B cell (primary cell): ENCODE measurements at regions not wholly inside any gene's neighbourhood (a gene's known extent, or its start where the extent isn't known, plus 50 kb on each side); places are given as distances from the start of the nearest gene placed in this dataset.

ENCODE experiments used
- ATAC-seq: fragments of 200-7000 bp; cut with Tn5 transposase; one replicate; pipeline ENCODE4 v1.10.0; 2021; ENCODE audit warnings: low read depth, mild to moderate bottlenecking, moderate number of reproducible peaks, moderate library complexity
- CTCF ChIA-PET: fragments of 350-600 bp; sonication (Branson Sonifier 250); formaldehyde crosslinking; loops from one replicate; lab custom pipeline; 2021; ENCODE audit warnings: antibody characterized with exemption, inconsistent platforms; lab: Charles Lee
- POLR2A ChIA-PET: fragments of 350-600 bp; sonication (Branson Sonifier 250); formaldehyde crosslinking; loops from one replicate; lab custom pipeline; 2021; ENCODE audit warnings: antibody characterized with exemption; lab: Charles Lee
- DNase-seq: peaks from one replicate; pipeline ENCODE4 v3.0.0; 2013
- H2AFZ ChIP-seq: 2 replicates; pipeline ENCODE4 v1.6.1; 2012; ENCODE audit warnings: mild to moderate bottlenecking, low read depth, low read length; ENCODE audit not compliant: insufficient read depth, poor library complexity, severe bottlenecking
- H3K27ac ChIP-seq, 2 donors: 1 replicate in 1 of 2; 2 replicates in 1 of 2; pipeline ENCODE4 v1.5.1; 2012 to 2013; ENCODE audit warnings: low read length in 2 of 2, mild to moderate bottlenecking in 2 of 2, moderate library complexity in 1 of 2
- H3K27me3 ChIP-seq, 4 experiments: fragments of 200-600 bp in 1 of 4; sonication (generic) in 1 of 4; replicated peaks in 1 of 4; 1 replicate in 2 of 4; 2 replicates in 2 of 4; pipeline versions ENCODE4 v1.6.1 to v1.7.0; 2013 to 2016; ENCODE audit warnings: low read length in 3 of 4, mild to moderate bottlenecking in 2 of 4, mixed read lengths in 1 of 4, moderate library complexity in 1 of 4; ENCODE audit not compliant: insufficient read depth in 4 of 4, control insufficient read depth in 3 of 4; ENCODE audit errors: control extremely low read depth in 1 of 4
- H3K36me3 ChIP-seq, 2 experiments: replicated peaks in 1 of 2; 1 replicate in 1 of 2; 2 replicates in 1 of 2; pipeline versions ENCODE4 v1.6.1 to v1.7.1; 2013; ENCODE audit warnings: low read length in 1 of 2; ENCODE audit not compliant: insufficient read depth in 2 of 2, control insufficient read depth in 1 of 2; ENCODE audit errors: control extremely low read depth in 1 of 2, extremely low read depth in 1 of 2
- H3K4me1 ChIP-seq, 2 donors: fragments of 200-600 bp in 1 of 2; sonication (generic) in 1 of 2; 1 replicate in 1 of 2; 2 replicates in 1 of 2; pipeline versions ENCODE4 v1.5.1 to v1.6.1; 2013 to 2017; ENCODE audit warnings: low read length in 2 of 2; ENCODE audit not compliant: control insufficient read depth in 2 of 2, insufficient read depth in 2 of 2
- H3K4me2 ChIP-seq: replicated peaks from 2 replicates; pipeline ENCODE3; 2012; ENCODE audit warnings: mild to moderate bottlenecking, low read depth, low read length; ENCODE audit not compliant: poor library complexity, severe bottlenecking
- H3K4me3 ChIP-seq, 5 experiments: fragments of 200-600 bp in 1 of 5; sonication (generic) in 1 of 5; 1 replicate in 3 of 5; 2 replicates in 2 of 5; pipeline versions ENCODE4 v1.5.1 to v1.7.0; 2011 to 2016; ENCODE audit warnings: low read length in 4 of 5, mild to moderate bottlenecking in 4 of 5, low read depth in 2 of 5, control low read depth in 1 of 5, moderate library complexity in 1 of 5; ENCODE audit not compliant: insufficient read depth in 1 of 5; ENCODE audit errors: control extremely low read depth in 1 of 5, extremely low read depth in 1 of 5
- H3K79me2 ChIP-seq: fragments of 200-600 bp; sonication (generic); one replicate; pipeline ENCODE4 v1.6.0; 2016; ENCODE audit warnings: low read length; ENCODE audit not compliant: control insufficient read depth, insufficient read depth
- H3K9ac ChIP-seq: fragments of 200-600 bp; sonication (generic); 2 replicates; pipeline ENCODE4 v1.6.1; 2017; ENCODE audit warnings: mild to moderate bottlenecking, low read length, moderate library complexity
- H3K9me3 ChIP-seq, 3 donors: one replicate each; pipeline versions ENCODE4 v1.6.1 to v1.7.1; 2013; ENCODE audit warnings: low read length in 2 of 3; ENCODE audit not compliant: control insufficient read depth in 2 of 3, insufficient read depth in 1 of 3; ENCODE audit errors: control extremely low read depth in 1 of 3
- H4K20me1 ChIP-seq: 2 replicates; pipeline ENCODE4 v1.6.0; 2012; ENCODE audit warnings: mild to moderate bottlenecking, low read length; ENCODE audit not compliant: insufficient read depth, control insufficient read depth, poor library complexity, severe bottlenecking
- H3K27ac Mint-ChIP-seq: one replicate; pipeline ENCODE4 v1.8.0; 2021; ENCODE audit warnings: mixed read lengths
- H3K27me3 Mint-ChIP-seq: one replicate; pipeline ENCODE4 v1.8.0; 2021; ENCODE audit warnings: mixed read lengths
- H3K4me1 Mint-ChIP-seq: one replicate; pipeline ENCODE4 v1.8.0; 2021; ENCODE audit warnings: mixed read lengths
- H3K4me3 Mint-ChIP-seq: one replicate; pipeline ENCODE4 v1.8.0; 2021; ENCODE audit warnings: mixed read lengths
- H3K9me3 Mint-ChIP-seq: one replicate; pipeline ENCODE4 v1.8.0; 2022; ENCODE audit warnings: mixed read lengths; ENCODE audit not compliant: insufficient read depth
- CTCF ChIP-seq: fragments of 200-600 bp; IDR thresholded peaks from one replicate; pipeline ENCODE4 v1.8.0; 2022; ENCODE audit warnings: antibody characterized with exemption, mild to moderate bottlenecking
- EZH2 ChIP-seq: IDR thresholded peaks from 2 replicates; pipeline ENCODE4 v1.6.1; 2012; ENCODE audit warnings: borderline replicate concordance, low read depth, mild to moderate bottlenecking, moderate library complexity, low read length; ENCODE audit not compliant: insufficient read depth, poor library complexity, severe bottlenecking
- WGBS: methylation state at CpG from one replicate; pipeline ENCODE4 v1.1.5; 2013; ENCODE audit warnings: missing lambda C conversion rate; ENCODE audit not compliant: insufficient coverage; 5-methylcytosine and 5-hydroxymethylcytosine counted together
- intact Hi-C: fragments of 100-400 bp; cut with micrococcal nuclease; formaldehyde crosslinking; loops from one replicate; pipeline ENCODE4 v1.10.0; 2022

GRCh38 chr18:78123926-78124797 lies 855.5 kb upstream of the SALL3 start:
- Mint-ChIP-seq H3K4me1 (no peaks in the 10 kb centered on the region), H3K4me3 (no peak overlapping the region), H3K27me3 (no peaks in the 10 kb centered on the region), H3K9me3 (peaks cover 16% of the 10 kb centered on the region), H3K27ac (no peak overlapping the region)
- intact Hi-C loops: no loop called here
- Histone ChIP-seq H3K4me2 (no peak overlapping the region), H3K79me2 (no peaks in the 10 kb centered on the region), H3K27ac (no peak overlapping the region), H2AFZ (no peak overlapping the region), H4K20me1 (no peaks in the 10 kb centered on the region), H3K4me3 (no peak overlapping the region), H3K9ac (no peak overlapping the region), H3K9me3 (peaks cover 0 to 64% (median 0%) of the 10 kb centered on the region in 3 donors), H3K4me1 (no peaks in the 10 kb centered on the region), H3K27me3 (no peaks in the 10 kb centered on the region), H3K36me3 (no peaks in the 10 kb centered on the region)
- POLR2A ChIA-PET: no interaction called here
- ATAC-seq (no peak), DNase-seq (no peak)
- CTCF ChIA-PET: no interaction called here
- TF ChIP-seq CTCF: no peak
- no peak for TF ChIP-seq EZH2
- 94% methylated on average over 32 of the region's 34 CpGs for WGBS

- ATAC-seq: no peak
- Histone ChIP-seq H3K79me2 (no peaks in the 10 kb centered on the region), H3K9me3 (peaks cover 0 to 61% (median 0%) of the 10 kb centered on the region in 3 donors), H3K36me3 (no peaks in the 10 kb centered on the region), H3K4me1 (no peaks in the 10 kb centered on the region), H3K27me3 (no peaks in the 10 kb centered on the region), H2AFZ (no peak overlapping the region), H3K4me3 (no peak overlapping the region), H3K4me2 (no peak overlapping the region), H4K20me1 (no peaks in the 10 kb centered on the region), H3K27ac (no peak overlapping the region), H3K9ac (no peak overlapping the region)
- H3K9me3 Mint-ChIP-seq: peaks cover 12% of the 10 kb centered on the region
- no peak overlapping the region for H3K27ac Mint-ChIP-seq
- ChIA-PET CTCF (no interaction called here), POLR2A (no interaction called here)
- TF ChIP-seq CTCF: no peak
- no peak for TF ChIP-seq EZH2
- DNase-seq: no peak
- intact Hi-C loops: no loop called here
- no peaks in the 10 kb centered on the region for H3K4me1 Mint-ChIP-seq
- H3K27me3 Mint-ChIP-seq: no peaks in the 10 kb centered on the region
- 93% methylated on average over 7 of the region's 7 CpGs for WGBS
- H3K4me3 Mint-ChIP-seq: no peak overlapping the region
Observed at GRCh38 chr18:78125206-78125896, 854.3 kb upstream of the SALL3 start.
